HEK293 (cell line): ENCODE measurements at regions not wholly inside any gene's neighbourhood (a gene's known extent, or its start where the extent isn't known, plus 50 kb on each side); places are given as distances from the start of the nearest gene placed in this dataset.

Source experiments
- CTCF ChIA-PET: fragments of 350-600 bp; formaldehyde crosslinking; extraction: SDS; loops from one replicate; lab custom pipeline; 2021; ENCODE audit warnings: antibody characterized with exemption; lab: Yijun Ruan, JAX
- POLR2A ChIA-PET: fragments of 300-600 bp; formaldehyde crosslinking; extraction: SDS; loops from one replicate; lab custom pipeline; 2020; ENCODE audit warnings: antibody characterized with exemption, inconsistent platforms; lab: Yijun Ruan, JAX
- H3K27ac ChIP-seq: fragments of 200-500 bp; sonication (Bioruptor generic); 2 replicates; pipeline ENCODE4 v1.5.1; 2014; ENCODE audit warnings: low read depth, low read length, control low read depth, inconsistent platforms; ENCODE audit errors: extremely low read depth
- H3K36me3 ChIP-seq, 2 experiments: fragments of 200-500 bp in 1 of 2; sonication (Bioruptor generic) in 1 of 2; 1 replicate in 1 of 2; 2 replicates in 1 of 2; pipeline ENCODE4 v1.5.1; 2014 to 2017; ENCODE audit warnings: inconsistent platforms in 2 of 2, low read length in 2 of 2; ENCODE audit not compliant: control insufficient read depth in 2 of 2, insufficient read depth in 1 of 2
- H3K4me1 ChIP-seq: fragments of 200-500 bp; sonication (Bioruptor generic); 2 replicates; pipeline ENCODE4 v1.5.1; 2014; ENCODE audit warnings: mild to moderate bottlenecking, low read length, inconsistent platforms; ENCODE audit not compliant: control insufficient read depth, insufficient read depth
- H3K4me3 ChIP-seq: 2 replicates; pipeline ENCODE4 v1.5.1; 2011; ENCODE audit warnings: low read depth, mild to moderate bottlenecking, control low read depth, low read length, moderate library complexity
- H3K9me3 ChIP-seq: fragments of 200-500 bp; sonication (Bioruptor generic); 2 replicates; pipeline ENCODE4 v1.5.1; 2014; ENCODE audit warnings: low read depth, low read length, inconsistent platforms; ENCODE audit not compliant: control insufficient read depth, insufficient read depth
- KLF10 ChIP-seq: fragments of 450-650 bp; IDR thresholded peaks from 2 replicates; pipeline ENCODE4 v1.5.1; 2018; ENCODE audit warnings: missing biosample characterization, mild to moderate bottlenecking, missing genetic modification characterization
- KLF7 ChIP-seq: fragments of 450-650 bp; formaldehyde crosslinking; IDR thresholded peaks from 2 replicates; pipeline ENCODE4 v1.5.1; 2016; ENCODE audit warnings: missing biosample characterization, missing genetic modification characterization, borderline replicate concordance
- OVOL3 ChIP-seq: fragments of 450-650 bp; formaldehyde crosslinking; IDR thresholded peaks from 2 replicates; pipeline ENCODE4 v1.5.1; 2016; ENCODE audit warnings: missing biosample characterization, missing genetic modification characterization
- PBX3 ChIP-seq: sonication (generic); formaldehyde crosslinking; IDR thresholded peaks from 2 replicates; pipeline ENCODE4 v1.8.1; 2022; ENCODE audit warnings: mild to moderate bottlenecking, moderate library complexity, missing genetic modification reagents
- SCRT2 ChIP-seq: fragments of 450-650 bp; formaldehyde crosslinking; IDR thresholded peaks from 2 replicates; pipeline ENCODE4 v1.5.1; 2016; ENCODE audit warnings: missing biosample characterization, missing genetic modification characterization
- SP3 ChIP-seq: fragments of 450-650 bp; formaldehyde crosslinking; IDR thresholded peaks from 2 replicates; pipeline ENCODE4 v1.5.1; 2016; ENCODE audit warnings: missing biosample characterization, missing genetic modification characterization
- TCF7L2 ChIP-seq: IDR thresholded peaks from 2 replicates; pipeline ENCODE4 v1.6.1; 2011; ENCODE audit warnings: low read depth, mild to moderate bottlenecking, inconsistent platforms, low read length, moderate library complexity, borderline replicate concordance
- TRIM28 ChIP-seq: IDR thresholded peaks from 2 replicates; pipeline ENCODE4 v1.6.1; 2011; ENCODE audit warnings: low read length, control low read depth, borderline replicate concordance
- WT1 ChIP-seq: fragments of 450-650 bp; formaldehyde crosslinking; IDR thresholded peaks from 2 replicates; pipeline ENCODE4 v1.5.1; 2016; ENCODE audit warnings: missing biosample characterization, missing genetic modification characterization
- ZBTB1 ChIP-seq: fragments of 450-650 bp; formaldehyde crosslinking; IDR thresholded peaks from 2 replicates; pipeline ENCODE4 v1.5.1; 2016; ENCODE audit warnings: missing biosample characterization, missing genetic modification characterization
- ZBTB44 ChIP-seq: fragments of 450-650 bp; IDR thresholded peaks from 2 replicates; pipeline ENCODE4 v1.5.1; 2018; ENCODE audit warnings: missing biosample characterization, mild to moderate bottlenecking, missing genetic modification characterization
- ZBTB48 ChIP-seq: fragments of 450-650 bp; formaldehyde crosslinking; IDR thresholded peaks from 2 replicates; pipeline ENCODE4 v1.5.1; 2016; ENCODE audit warnings: missing biosample characterization, missing genetic modification characterization
- ZNF112 ChIP-seq: fragments of 450-650 bp; formaldehyde crosslinking; IDR thresholded peaks from 2 replicates; pipeline ENCODE4 v1.5.0; 2017; ENCODE audit warnings: missing biosample characterization, missing genetic modification characterization
- ZNF138 ChIP-seq: fragments of 450-650 bp; formaldehyde crosslinking; IDR thresholded peaks from 2 replicates; pipeline ENCODE4 v1.5.1; 2016; ENCODE audit warnings: missing biosample characterization, missing genetic modification characterization, borderline replicate concordance
- ZNF146 ChIP-seq: fragments of 450-650 bp; formaldehyde crosslinking; IDR thresholded peaks from 2 replicates; pipeline ENCODE4 v1.5.1; 2016; ENCODE audit warnings: missing biosample characterization, missing genetic modification characterization
- ZNF16 ChIP-seq: fragments of 450-650 bp; formaldehyde crosslinking; IDR thresholded peaks from 2 replicates; pipeline ENCODE4 v1.5.1; 2016; ENCODE audit warnings: low read depth, missing biosample characterization, missing genetic modification characterization
- ZNF174 ChIP-seq: fragments of 450-650 bp; formaldehyde crosslinking; IDR thresholded peaks from 2 replicates; pipeline ENCODE4 v1.5.0; 2017; ENCODE audit warnings: missing biosample characterization, mild to moderate bottlenecking, missing genetic modification characterization
- ZNF184 ChIP-seq: fragments of 450-650 bp; IDR thresholded peaks from 2 replicates; pipeline ENCODE4 v1.5.1; 2018; ENCODE audit warnings: missing biosample characterization, mild to moderate bottlenecking, missing genetic modification characterization
- ZNF19 ChIP-seq: fragments of 450-650 bp; formaldehyde crosslinking; IDR thresholded peaks from 2 replicates; pipeline ENCODE4; 2016; ENCODE audit warnings: missing biosample characterization, missing genetic modification characterization, low read depth
- ZNF341 ChIP-seq: fragments of 450-650 bp; formaldehyde crosslinking; IDR thresholded peaks from 2 replicates; pipeline ENCODE4; 2016; ENCODE audit warnings: low read depth, missing biosample characterization, missing genetic modification characterization
- ZNF350 ChIP-seq: fragments of 450-650 bp; formaldehyde crosslinking; IDR thresholded peaks from 2 replicates; pipeline ENCODE4 v1.5.0; 2017; ENCODE audit warnings: missing biosample characterization, mild to moderate bottlenecking, missing genetic modification characterization
- ZNF37A ChIP-seq: fragments of 450-650 bp; IDR thresholded peaks from 2 replicates; pipeline ENCODE4 v1.5.1; 2018; ENCODE audit warnings: missing biosample characterization, missing genetic modification characterization
- ZNF514 ChIP-seq: fragments of 450-650 bp; formaldehyde crosslinking; IDR thresholded peaks from 2 replicates; pipeline ENCODE4 v1.5.1; 2016; ENCODE audit warnings: missing biosample characterization, missing genetic modification characterization
- ZNF610 ChIP-seq: fragments of 450-650 bp; formaldehyde crosslinking; IDR thresholded peaks from 2 replicates; pipeline ENCODE4 v1.5.1; 2016; ENCODE audit warnings: missing biosample characterization, missing genetic modification characterization, borderline replicate concordance
- ZNF621 ChIP-seq: fragments of 450-650 bp; formaldehyde crosslinking; IDR thresholded peaks from 2 replicates; pipeline ENCODE4 v1.5.1; 2017; ENCODE audit warnings: missing biosample characterization, missing genetic modification characterization
- ZNF660 ChIP-seq: fragments of 450-650 bp; IDR thresholded peaks from 2 replicates; pipeline ENCODE4 v1.5.1; 2018; ENCODE audit warnings: missing biosample characterization, mild to moderate bottlenecking, missing genetic modification characterization
- ZNF701 ChIP-seq: fragments of 450-650 bp; formaldehyde crosslinking; IDR thresholded peaks from 2 replicates; pipeline ENCODE4 v1.5.1; 2016; ENCODE audit warnings: missing biosample characterization, missing genetic modification characterization
- ZNF747 ChIP-seq: fragments of 450-650 bp; formaldehyde crosslinking; IDR thresholded peaks from 2 replicates; pipeline ENCODE4 v1.5.1; 2016; ENCODE audit warnings: missing biosample characterization, missing genetic modification characterization
- ZSCAN4 ChIP-seq: fragments of 450-650 bp; formaldehyde crosslinking; IDR thresholded peaks from 2 replicates; pipeline ENCODE4 v1.5.1; 2017; ENCODE audit warnings: missing biosample characterization, missing genetic modification characterization

GRCh38 chr5:143692342-143692741 is 119.6 kb upstream of the HMHB1 start (continued):
- no peak for TF ChIP-seq ZNF138 (tag by site-specific recombination)
- TF ChIP-seq, all 188 proteins: peak for 0

- 0 out of 2 replicates have a peak, but pooled peaks cover 3% of the 10 kb centered on the region for H3K4me1 ChIP-seq
- H3K9me3 ChIP-seq = no peaks in the 10 kb centered on the region
- no peak overlapping the region for H3K27ac ChIP-seq
- no peak for TF ChIP-seq ZBTB44 (tag by site-specific recombination)
- TF ChIP-seq SP3 = no peak
- TF ChIP-seq ZNF16 (tag by site-specific recombination) = no peak
- TF ChIP-seq PBX3 (CRISPR knock-in tag) = no peak
- no peak for TF ChIP-seq ZSCAN4
- no peak for TF ChIP-seq ZBTB1 (tag by site-specific recombination)
- no peak for TF ChIP-seq TRIM28
- no peak for TF ChIP-seq ZNF112 (tag by site-specific recombination)
- no peak for TF ChIP-seq ZBTB48 (tag by site-specific recombination)
- no peak for TF ChIP-seq ZNF146 (tag by site-specific recombination)
- no peak for TF ChIP-seq ZNF174 (tag by site-specific recombination)
- TF ChIP-seq ZNF747 (tag by site-specific recombination) = no peak
- no peak for TF ChIP-seq ZNF350 (tag by site-specific recombination)
- TF ChIP-seq ZNF660 (tag by site-specific recombination) = no peak
- TF ChIP-seq ZNF341 = no peak
- no peak overlapping the region for H3K4me3 ChIP-seq
- CTCF ChIA-PET = interaction anchor here (0.7 kb wide), 2 partner anchors 405 to 975 kb away, joined by 3 read pairs; no protein-coding TSS in a partner anchor
- H3K36me3 ChIP-seq = no peaks in the 10 kb centered on the region
- POLR2A ChIA-PET = no interaction called here
Measured at GRCh38 chr5:143691945-143692290, 120.0 kb upstream of the HMHB1 start.

GRCh38 chr5:143691287-143691944 is 120.5 kb upstream of the HMHB1 start:
- ChIA-PET POLR2A (no interaction called here), CTCF (interaction anchor here (0.7 kb wide), 2 partner anchors 404 to 975 kb away, joined by 3 read pairs; no protein-coding TSS in a partner anchor)
- TF ChIP-seq ZNF514 (tag by site-specific recombination) = no peak
- no peak for TF ChIP-seq ZNF701 (tag by site-specific recombination)
- no peak for TF ChIP-seq ZNF184
- TF ChIP-seq ZBTB44 (tag by site-specific recombination) = no peak
- TF ChIP-seq ZNF19 (tag by site-specific recombination) = no peak
- no peak for TF ChIP-seq ZNF146 (tag by site-specific recombination)
- TF ChIP-seq KLF7 (tag by site-specific recombination) = no peak
- no peak for TF ChIP-seq ZNF610 (tag by site-specific recombination)
- TF ChIP-seq WT1 (tag by site-specific recombination) = no peak
- TF ChIP-seq KLF10 (tag by site-specific recombination) = no peak
- no peak for TF ChIP-seq ZNF621 (tag by site-specific recombination)
- no peak for TF ChIP-seq ZNF350 (tag by site-specific recombination)
- no peak for TF ChIP-seq OVOL3 (tag by site-specific recombination)
- no peak for TF ChIP-seq TCF7L2
- no peak for TF ChIP-seq SCRT2 (tag by site-specific recombination)
- no peak for TF ChIP-seq ZNF37A (tag by site-specific recombination)

More at GRCh38 chr5:143691287-143691944, 120.5 kb upstream of the HMHB1 start:
- no peaks in the 10 kb centered on the region for H3K36me3 ChIP-seq
- no peak overlapping the region for H3K4me3 ChIP-seq
- H3K9me3 ChIP-seq = no peaks in the 10 kb centered on the region
- H3K27ac ChIP-seq = no peak overlapping the region
- H3K4me1 ChIP-seq = 0 out of 2 replicates have a peak, but pooled peaks cover 3% of the 10 kb centered on the region
